Right lobe of liver (tissue), 6 donors: ENCODE measurements at regions not wholly inside any gene's neighbourhood (a gene's known extent, or its start where the extent isn't known, plus 50 kb on each side); places are given as distances from the start of the nearest gene placed in this dataset.
"Not testable (repeated sequence)": the region's sequence is repeated elsewhere in the genome, so short reads cannot be mapped to it uniquely, and the experiment has no call there.

Experiments used
- ATAC-seq, 4 donors: fragments of 200-7000 bp; cut with Tn5 transposase; one replicate each; pipeline ENCODE4 v1.9.1; 2020; ENCODE audit warnings: mild to moderate bottlenecking in 4 of 4, moderate library complexity in 4 of 4
- DNase-seq, 3 donors: peaks; one replicate each; pipeline ENCODE4 v3.0.0-alpha.2; 2020
- H3K27ac ChIP-seq, 3 donors: fragments of 200-600 bp; one replicate each; pipeline ENCODE4 v1.8.0; 2022
- H3K27me3 ChIP-seq, 2 donors: fragments of 200-600 bp; one replicate each; pipeline ENCODE4 v1.8.0; 2022
- H3K36me3 ChIP-seq, 4 donors: fragments of 200-600 bp; sonication (generic) in 1 of 4; one replicate each; pipeline versions ENCODE4 v1.5.1 to v1.8.0; 2017 to 2022; ENCODE audit warnings: control low read depth in 1 of 4
- H3K4me1 ChIP-seq, 4 donors: fragments of 200-600 bp; sonication (generic) in 1 of 4; one replicate each; pipeline versions ENCODE4 v1.5.1 to v1.8.0; 2017 to 2022; ENCODE audit warnings: control low read depth in 1 of 4
- H3K4me3 ChIP-seq, 3 donors: fragments of 200-600 bp; one replicate each; pipeline ENCODE4 v1.8.0; 2022
- H3K9me3 ChIP-seq, 4 donors: fragments of 200-600 bp; sonication (generic) in 1 of 4; one replicate each; pipeline versions ENCODE4 v1.5.1 to v1.8.0; 2017 to 2022; ENCODE audit warnings: control low read depth in 1 of 4
- POLR2A ChIP-seq: fragments of 450-650 bp; IDR thresholded peaks from one replicate; pipeline ENCODE4 v1.6.1; 2017; ENCODE audit warnings: antibody characterized with exemption, mild to moderate bottlenecking
- WGBS: methylation state at CpG from one replicate; pipeline ENCODE4 v1.1.6; 2018; ENCODE audit warnings: low coverage, low lambda C conversion rate; ENCODE audit not compliant: insufficient coverage; ENCODE audit errors: missing lambda C conversion rate; 5-methylcytosine and 5-hydroxymethylcytosine counted together
- intact Hi-C, 2 donors: fragments of 100-400 bp; cut with DNase I; formaldehyde crosslinking; loops; one replicate each; pipeline versions ENCODE4 v1.11.2 to v1.14.1; 2022
- TF ChIP-seq, protein P1 (sequence below), 4 donors: fragments of 200-600 bp in 3 of 4; fragments of 450-650 bp in 1 of 4; IDR thresholded peaks; one replicate each; pipeline versions ENCODE4 v1.5.1 to v1.8.0; 2016 to 2022; ENCODE audit warnings: antibody characterized with exemption in 4 of 4, mild to moderate bottlenecking in 2 of 4
- donor health status: DM: no; HTN: yes; CAD: no.
- donor health status: DM: no; HTN: no; CAD: no.
- donor health status: DM: no; HTN: no; CAD: no.
- donor health status: DM: no; HTN: yes; CAD: no.
- donor health status: DM: no; HTN: yes; CAD: no.

DNA sequence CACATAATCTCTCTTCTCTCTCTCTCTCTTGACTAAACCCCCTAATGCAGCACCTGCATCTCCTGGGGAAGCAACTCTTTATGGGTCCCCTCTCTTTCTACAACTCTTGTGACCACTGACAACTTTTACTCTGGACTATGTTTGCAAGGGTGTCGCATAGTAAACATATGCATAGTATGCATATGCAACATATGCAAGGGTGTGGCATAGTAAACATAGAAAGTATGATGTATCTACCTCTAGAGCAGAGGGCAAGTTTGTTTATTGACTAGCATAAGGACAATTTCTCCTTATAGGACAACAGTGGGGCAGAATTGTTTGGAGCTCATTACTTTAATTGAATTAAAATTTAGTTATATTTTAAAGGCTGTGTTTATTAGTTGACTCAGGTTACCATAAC is 462.5 kb downstream of the AMY1C start:
- TF ChIP-seq POLR2A: no peak
- TF ChIP-seq, protein P1, sequence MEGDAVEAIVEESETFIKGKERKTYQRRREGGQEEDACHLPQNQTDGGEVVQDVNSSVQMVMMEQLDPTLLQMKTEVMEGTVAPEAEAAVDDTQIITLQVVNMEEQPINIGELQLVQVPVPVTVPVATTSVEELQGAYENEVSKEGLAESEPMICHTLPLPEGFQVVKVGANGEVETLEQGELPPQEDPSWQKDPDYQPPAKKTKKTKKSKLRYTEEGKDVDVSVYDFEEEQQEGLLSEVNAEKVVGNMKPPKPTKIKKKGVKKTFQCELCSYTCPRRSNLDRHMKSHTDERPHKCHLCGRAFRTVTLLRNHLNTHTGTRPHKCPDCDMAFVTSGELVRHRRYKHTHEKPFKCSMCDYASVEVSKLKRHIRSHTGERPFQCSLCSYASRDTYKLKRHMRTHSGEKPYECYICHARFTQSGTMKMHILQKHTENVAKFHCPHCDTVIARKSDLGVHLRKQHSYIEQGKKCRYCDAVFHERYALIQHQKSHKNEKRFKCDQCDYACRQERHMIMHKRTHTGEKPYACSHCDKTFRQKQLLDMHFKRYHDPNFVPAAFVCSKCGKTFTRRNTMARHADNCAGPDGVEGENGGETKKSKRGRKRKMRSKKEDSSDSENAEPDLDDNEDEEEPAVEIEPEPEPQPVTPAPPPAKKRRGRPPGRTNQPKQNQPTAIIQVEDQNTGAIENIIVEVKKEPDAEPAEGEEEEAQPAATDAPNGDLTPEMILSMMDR (IDR thresholded peaks at IDR 0.05): no peak
- Histone ChIP-seq H3K9me3 (no peaks in the 10 kb centered on the region), H3K4me1 (no peaks in the 10 kb centered on the region), H3K27me3 (no peaks in the 10 kb centered on the region), H3K4me3 (no peak overlapping the region), H3K36me3 (no peaks in the 10 kb centered on the region), H3K27ac (no peak overlapping the region)
- whole genome bisulfite sequencing: 100% methylated on average over 1 of the region's 1 CpG
- ATAC-seq (no peak), DNase-seq (no peak)
- intact Hi-C loops: no loop called here

DNA sequence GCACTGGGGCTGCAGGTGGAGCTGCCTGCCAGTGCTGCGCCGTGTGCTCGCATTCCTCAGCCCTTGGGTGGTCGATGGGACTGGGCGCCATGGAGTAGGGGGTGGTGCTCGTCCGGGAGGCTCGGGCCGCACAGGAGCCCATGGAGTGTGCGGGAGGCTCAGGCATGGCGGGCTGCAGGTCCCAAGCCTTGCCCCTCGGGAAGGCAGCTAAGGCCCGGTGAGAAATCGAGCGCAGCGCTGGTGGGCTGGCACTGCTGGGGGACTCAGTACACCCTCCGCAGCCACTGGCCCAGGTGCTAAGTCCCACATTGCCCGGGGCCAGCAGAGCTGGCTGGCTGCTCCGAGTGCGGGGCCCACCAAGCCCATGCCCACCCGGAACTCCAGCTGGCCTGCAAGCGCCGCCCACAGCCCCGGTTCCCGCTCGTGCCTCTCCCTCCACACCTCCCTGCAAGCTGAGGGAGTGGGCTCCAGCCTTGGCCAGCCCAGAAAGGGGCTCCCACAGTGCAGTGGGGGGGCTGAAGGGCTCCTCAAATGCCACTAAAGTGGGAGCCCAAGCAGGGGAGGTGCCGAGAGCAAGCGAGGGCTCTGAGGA is 467.8 kb downstream of the AMY1C start:
- DNase-seq, H3K9me3 ChIP-seq, H3K27ac ChIP-seq, H3K4me3 ChIP-seq, ATAC-seq, H3K4me1 ChIP-seq, H3K27me3 ChIP-seq, H3K36me3 ChIP-seq, intact Hi-C loops: not testable (repeated sequence)
- 40% methylated on average over 1 of the region's 28 CpGs for WGBS

DNA sequence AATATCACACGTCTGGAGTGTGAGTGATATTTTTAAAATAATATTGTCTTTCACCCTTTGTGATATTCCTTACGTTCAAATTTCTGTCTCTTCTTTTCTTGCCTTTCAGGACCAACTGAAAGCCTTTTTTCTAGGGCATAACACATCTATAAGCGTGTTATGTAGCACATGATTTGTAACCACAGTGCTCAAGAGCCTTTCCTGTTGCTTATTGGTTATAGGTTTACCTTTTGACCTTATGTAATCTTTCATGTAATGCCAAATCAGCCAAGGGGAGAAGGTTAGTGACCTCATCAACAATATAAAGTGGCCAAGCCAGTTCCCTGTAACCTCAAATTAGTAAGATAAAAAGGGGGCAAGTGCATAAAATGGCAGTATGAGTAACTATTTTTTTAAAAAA is 480.2 kb downstream of the AMY1C start:
- no peaks in the 10 kb centered on the region for H3K36me3 ChIP-seq
- H3K4me1 ChIP-seq: no peaks in the 10 kb centered on the region
- H3K4me3 ChIP-seq: no peak overlapping the region
- no peak overlapping the region for H3K27ac ChIP-seq
- ATAC-seq: no peak
- TF ChIP-seq POLR2A: no peak
- TF ChIP-seq, protein P1 (IDR thresholded peaks at IDR 0.05): no peak
- intact Hi-C loops: no loop called here
- no peaks in the 10 kb centered on the region for H3K27me3 ChIP-seq
- no peak for DNase-seq
- H3K9me3 ChIP-seq: no peaks in the 10 kb centered on the region
- WGBS: 13% methylated on average over 3 of the region's 3 CpGs

DNA sequence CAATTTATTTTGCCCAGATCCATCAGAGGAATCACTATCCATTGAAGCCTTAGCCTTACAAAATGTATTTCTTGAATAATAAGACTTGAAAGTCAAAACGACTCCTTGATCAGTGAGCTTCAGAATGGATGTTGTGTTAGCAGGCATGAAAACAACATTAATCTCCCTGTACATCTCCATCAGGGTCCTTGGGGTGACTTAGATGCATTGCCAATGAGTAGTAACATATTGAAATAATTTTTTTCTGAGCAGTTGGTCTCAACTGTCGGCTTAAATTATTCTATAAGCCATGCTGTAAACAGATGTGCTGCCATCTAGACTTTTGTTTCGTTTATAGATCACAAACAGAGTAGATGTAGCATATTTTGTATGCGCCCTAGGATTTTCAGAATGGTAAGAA is 482.0 kb downstream of the AMY1C start:
- H3K27me3 ChIP-seq: no peaks in the 10 kb centered on the region
- H3K9me3 ChIP-seq: no peaks in the 10 kb centered on the region
- no peak for DNase-seq
- no peak overlapping the region for H3K27ac ChIP-seq
- H3K4me3 ChIP-seq: no peak overlapping the region
- H3K4me1 ChIP-seq: no peaks in the 10 kb centered on the region
- ATAC-seq: no peak
- intact Hi-C loops: no loop called here
- WGBS: 54% methylated on average over 4 of the region's 4 CpGs
- TF ChIP-seq, protein P1 (IDR thresholded peaks at IDR 0.05): no peak
- TF ChIP-seq POLR2A: no peak
- no peaks in the 10 kb centered on the region for H3K36me3 ChIP-seq

DNA sequence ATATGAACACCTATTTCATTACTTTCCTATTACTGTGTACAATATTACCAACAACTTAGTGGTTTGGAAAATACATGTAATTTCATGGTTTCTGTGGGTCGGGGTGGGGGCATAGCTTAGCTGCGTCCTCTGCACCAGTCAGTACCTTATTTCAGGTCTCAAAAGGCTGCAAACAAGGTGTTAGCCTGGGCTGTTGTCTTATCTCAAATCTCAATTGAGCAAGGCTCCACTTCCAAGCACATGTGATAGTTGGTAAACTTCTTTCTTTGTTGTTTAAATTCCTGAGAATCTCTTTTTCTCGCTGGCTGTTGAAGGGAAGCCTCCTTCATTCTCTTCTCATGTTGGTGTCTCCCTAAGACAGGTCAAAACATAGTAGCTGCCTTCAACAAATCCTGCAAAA is 485.4 kb downstream of the AMY1C start:
- no peak overlapping the region for H3K4me3 ChIP-seq
- no peaks in the 10 kb centered on the region for H3K36me3 ChIP-seq
- no peak for ATAC-seq
- intact Hi-C loops: no loop called here
- H3K27ac ChIP-seq: no peak overlapping the region
- DNase-seq: no peak
- no peaks in the 10 kb centered on the region for H3K9me3 ChIP-seq
- 26% methylated on average over 3 of the region's 3 CpGs for WGBS
- no peaks in the 10 kb centered on the region for H3K27me3 ChIP-seq
- no peak for TF ChIP-seq POLR2A
- TF ChIP-seq, protein P1 (IDR thresholded peaks at IDR 0.05): no peak
- no peaks in the 10 kb centered on the region for H3K4me1 ChIP-seq
